ENCODE measurements at regions not wholly inside any gene's neighbourhood (a gene's known extent, or its start where the extent isn't known, plus 50 kb on each side); places are given as distances from the start of the nearest gene placed in this dataset.
"Not testable (repeated sequence)": the region's sequence is repeated elsewhere in the genome, so short reads cannot be mapped to it uniquely, and the experiment has no call there.

GRCh38 chr5:66365981-66366380 lies 221.9 kb downstream of the SREK1 start:
- DNase-seq (ENCODE audit: low read depth): no peak
- H3K4me3 ChIP-seq (ENCODE audit: low read depth, low read length): no peak overlapping the region
- TF ChIP-seq CTCF (IDR thresholded peaks at IDR 0.05; ENCODE audit: insufficient read depth, low read length): no peak

- no peak overlapping the region for H3K4me3 ChIP-seq (ENCODE audit: low read depth, low read length)
- DNase-seq (ENCODE audit: low read depth): no peak
- no peak for TF ChIP-seq CTCF (IDR thresholded peaks at IDR 0.05; ENCODE audit: insufficient read depth, low read length)
These were observed 223.9 kb downstream of the SREK1 start for GRCh38 chr5:66367814-66368541.

- DNase-seq (ENCODE audit: low read depth): no peak
- H3K4me3 ChIP-seq (ENCODE audit: low read depth, low read length): no peak overlapping the region
- TF ChIP-seq CTCF (IDR thresholded peaks at IDR 0.05; ENCODE audit: insufficient read depth, low read length): no peak
These were observed 224.7 kb downstream of the SREK1 start for GRCh38 chr5:66368811-66369210.

- no peak for DNase-seq (ENCODE audit: low read depth)
- H3K4me3 ChIP-seq (ENCODE audit: low read depth, low read length): no peak overlapping the region
- TF ChIP-seq CTCF (IDR thresholded peaks at IDR 0.05; ENCODE audit: insufficient read depth, low read length): no peak
These were observed 218.4 kb upstream of the MAST4 start for GRCh38 chr5:66377747-66378146.

GRCh38 chr5:66378407-66378806 lies 217.8 kb upstream of the MAST4 start:
- DNase-seq (ENCODE audit: low read depth): no peak
- TF ChIP-seq CTCF (IDR thresholded peaks at IDR 0.05; ENCODE audit: insufficient read depth, low read length): no peak
- no peak overlapping the region for H3K4me3 ChIP-seq (ENCODE audit: low read depth, low read length)

GRCh38 chr5:66382152-66382551 lies 214.0 kb upstream of the MAST4 start:
- H3K4me3 ChIP-seq (ENCODE audit: low read depth, low read length): no peak overlapping the region
- TF ChIP-seq CTCF (IDR thresholded peaks at IDR 0.05; ENCODE audit: insufficient read depth, low read length): no peak
- no peak for DNase-seq (ENCODE audit: low read depth)

GRCh38 chr5:66405145-66405544 lies 191.0 kb upstream of the MAST4 start:
- not testable (repeated sequence) for H3K4me3 ChIP-seq (ENCODE audit: low read depth, low read length); DNase-seq (ENCODE audit: low read depth)

Measured in fibroblast of the aortic adventitia (primary cell).